Superior temporal gyrus (tissue), 1 donor: ENCODE measurements at regions not wholly inside any gene's neighbourhood (a gene's known extent, or its start where the extent isn't known, plus 50 kb on each side); places are given as distances from the start of the nearest gene placed in this dataset.

Experiments
- DNase-seq: peaks from one replicate; pipeline ENCODE4 v3.0.0-alpha.2; 2016; ENCODE audit errors: extremely low spot score

GRCh38 chr7:113825832-113826231 lies 93.0 kb downstream of the PPP1R3A start:
- no peak for DNase-seq

- no peak for DNase-seq
These were observed 94.5 kb downstream of the PPP1R3A start for GRCh38 chr7:113824117-113824823.

GRCh38 chr7:113819474-113819873 lies 99.3 kb downstream of the PPP1R3A start:
- no peak for DNase-seq

GRCh38 chr7:113816639-113817038 lies 102.2 kb downstream of the PPP1R3A start:
- DNase-seq: no peak

GRCh38 chr7:113813471-113813870 lies 105.3 kb downstream of the PPP1R3A start:
- no peak for DNase-seq

- no peak for DNase-seq
These were observed 106.1 kb downstream of the PPP1R3A start for GRCh38 chr7:113812591-113813255.

GRCh38 chr7:113810080-113810744 lies 108.6 kb downstream of the PPP1R3A start:
- no peak for DNase-seq

GRCh38 chr7:113809581-113809980 lies 109.2 kb downstream of the PPP1R3A start:
- DNase-seq: no peak

- DNase-seq: no peak
These were observed 112.0 kb downstream of the PPP1R3A start for GRCh38 chr7:113806633-113807327.

GRCh38 chr7:113805976-113806375 lies 112.8 kb downstream of the PPP1R3A start:
- no peak for DNase-seq

GRCh38 chr7:113804475-113805095 lies 114.2 kb downstream of the PPP1R3A start:
- no peak for DNase-seq

GRCh38 chr7:113801751-113802150 lies 117.1 kb downstream of the PPP1R3A start:
- no peak for DNase-seq

- DNase-seq: no peak
These were observed 118.0 kb downstream of the PPP1R3A start for GRCh38 chr7:113800826-113801225.

GRCh38 chr7:113799896-113800295 lies 118.9 kb downstream of the PPP1R3A start:
- no peak for DNase-seq

- DNase-seq: no peak
These were observed 121.3 kb downstream of the PPP1R3A start for GRCh38 chr7:113797420-113798010.

- no peak for DNase-seq
These were observed 122.3 kb downstream of the PPP1R3A start for GRCh38 chr7:113796557-113796956.

GRCh38 chr7:113794573-113794972 lies 124.2 kb downstream of the PPP1R3A start:
- no peak for DNase-seq

- DNase-seq: no peak
These were observed 125.6 kb downstream of the PPP1R3A start for GRCh38 chr7:113793171-113793570.

GRCh38 chr7:113790025-113790424 lies 128.8 kb downstream of the PPP1R3A start:
- DNase-seq: no peak

- no peak for DNase-seq
These were observed 131.7 kb downstream of the PPP1R3A start for GRCh38 chr7:113787106-113787505.

- DNase-seq: no peak
These were observed 133.9 kb downstream of the PPP1R3A start for GRCh38 chr7:113784956-113785355.
